GM19035 (cell line): ENCODE measurements at regions not wholly inside any gene's neighbourhood (a gene's known extent, or its start where the extent isn't known, plus 50 kb on each side); places are given as distances from the start of the nearest gene placed in this dataset.

Experiments
- ATAC-seq: cut with Tn5 transposase; IDR thresholded peaks from one replicate; pipeline ENCODE4 v1.9.1; 2021; ENCODE audit not compliant: unreplicated experiment

DNA sequence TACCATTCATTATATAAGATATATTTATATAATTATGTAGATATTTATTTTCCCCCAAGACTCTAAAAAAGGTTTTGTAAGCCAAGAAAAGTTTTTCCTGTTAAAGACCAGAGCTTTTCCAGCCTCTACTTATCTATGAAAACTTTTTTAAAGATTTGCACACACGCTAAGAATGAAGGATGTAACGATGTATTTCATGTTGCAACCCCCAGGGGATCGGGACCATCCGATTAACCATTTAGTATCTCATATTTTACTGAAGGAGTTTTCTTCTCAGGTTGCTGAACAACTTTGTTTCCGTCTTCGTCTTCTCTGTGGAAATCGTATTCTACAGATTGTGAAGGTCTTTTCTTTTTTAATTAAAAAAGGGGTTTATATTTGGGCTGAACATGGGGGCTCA, 70.0 kb upstream of the SASH1 start:
- no peak for ATAC-seq

DNA sequence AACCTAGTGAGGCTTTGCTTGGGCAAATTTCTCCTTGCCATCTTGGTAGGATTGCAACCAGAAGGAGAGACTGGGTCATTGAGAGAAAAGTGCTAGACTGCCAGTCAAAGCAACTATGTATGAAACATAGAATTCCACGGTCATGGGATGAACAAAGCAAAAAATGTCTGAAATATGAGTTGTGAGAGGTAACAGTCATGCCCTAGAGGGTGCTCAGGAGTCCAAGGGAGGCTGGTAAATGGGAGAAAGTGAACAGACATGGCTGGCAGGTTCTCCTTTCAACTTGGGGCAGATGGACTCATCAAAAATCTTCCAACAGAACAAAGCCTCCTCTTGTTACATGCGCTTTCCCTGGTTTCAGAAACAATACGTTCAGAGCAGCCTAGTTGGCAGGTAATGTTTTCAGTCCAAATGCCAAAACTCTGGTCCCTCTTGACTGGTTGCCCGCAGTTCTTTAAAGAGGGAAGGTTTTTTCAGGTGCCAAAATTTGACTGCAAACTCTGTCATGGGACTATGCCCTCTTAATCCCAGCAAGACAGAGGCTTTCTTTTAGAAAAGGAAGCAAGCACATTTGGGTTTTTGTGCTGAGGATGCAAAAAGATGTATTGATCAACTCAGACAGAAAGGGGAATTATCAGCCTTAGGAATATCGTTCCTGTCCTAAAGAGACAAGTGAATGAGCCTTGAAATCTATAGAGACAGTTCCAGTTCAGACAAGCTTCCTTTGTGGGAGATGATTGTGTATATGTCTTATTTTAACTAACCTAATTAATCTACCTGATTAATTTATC, 68.5 kb upstream of the SASH1 start:
- ATAC-seq, result no peak

DNA sequence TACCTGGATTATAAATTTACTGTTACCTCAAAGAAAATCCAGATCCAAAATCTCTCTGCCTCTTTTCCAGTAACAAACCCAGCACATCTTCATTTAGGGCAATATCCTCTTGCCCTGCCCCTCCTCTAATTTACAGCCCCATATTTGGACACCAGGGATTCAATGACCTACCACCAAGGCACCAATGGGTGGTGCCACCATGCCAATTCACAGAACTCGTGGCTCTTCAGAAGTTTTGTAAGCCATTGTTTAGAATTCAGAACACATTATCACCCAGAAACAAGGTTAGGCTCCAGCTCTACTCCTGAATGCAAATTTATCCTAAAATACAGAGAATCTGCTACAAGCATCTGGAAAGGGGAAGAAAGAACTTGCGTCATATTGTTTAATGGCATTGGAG, 67.8 kb upstream of the SASH1 start:
- ATAC-seq, result no peak

DNA sequence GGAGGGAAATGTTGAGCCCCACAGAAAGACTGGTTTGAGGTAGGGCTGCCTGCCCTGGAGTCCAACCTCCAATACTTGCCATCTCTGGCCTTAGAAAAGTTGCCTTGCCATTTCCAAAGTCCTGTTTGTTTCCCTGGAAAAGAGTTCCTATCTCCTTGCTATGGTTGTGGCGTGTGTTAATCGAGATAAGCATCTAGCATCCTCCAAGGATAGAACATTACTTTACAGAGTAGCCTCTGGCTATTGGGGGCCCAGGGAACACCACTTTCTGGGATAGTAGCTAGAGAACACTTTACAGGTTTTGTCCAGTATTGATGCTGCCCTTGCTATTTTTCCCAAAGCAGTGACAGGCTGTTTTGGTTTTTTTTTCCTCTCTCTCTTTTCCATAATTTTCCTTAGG, 57.4 kb upstream of the SASH1 start:
- ATAC-seq, result no peak

DNA sequence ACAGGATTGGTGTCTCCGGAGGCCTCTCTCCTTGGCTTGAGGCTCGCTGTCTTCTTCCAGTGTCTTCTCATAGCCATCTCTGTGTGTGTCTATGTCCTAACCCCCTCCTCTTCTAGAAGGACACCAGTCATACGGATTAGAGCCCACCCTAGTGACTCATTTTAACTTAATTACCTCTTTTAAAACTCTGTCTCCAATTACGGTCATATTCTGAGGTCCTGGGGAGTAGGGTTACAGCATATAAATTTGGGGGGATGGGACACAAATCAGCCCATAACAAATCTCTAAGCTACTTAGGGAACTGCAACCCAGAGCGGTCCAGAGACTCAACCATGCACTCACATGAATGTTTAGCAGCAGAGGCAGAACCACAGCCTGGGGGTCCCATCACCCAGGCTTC, 56.1 kb upstream of the SASH1 start:
- no peak for ATAC-seq

DNA sequence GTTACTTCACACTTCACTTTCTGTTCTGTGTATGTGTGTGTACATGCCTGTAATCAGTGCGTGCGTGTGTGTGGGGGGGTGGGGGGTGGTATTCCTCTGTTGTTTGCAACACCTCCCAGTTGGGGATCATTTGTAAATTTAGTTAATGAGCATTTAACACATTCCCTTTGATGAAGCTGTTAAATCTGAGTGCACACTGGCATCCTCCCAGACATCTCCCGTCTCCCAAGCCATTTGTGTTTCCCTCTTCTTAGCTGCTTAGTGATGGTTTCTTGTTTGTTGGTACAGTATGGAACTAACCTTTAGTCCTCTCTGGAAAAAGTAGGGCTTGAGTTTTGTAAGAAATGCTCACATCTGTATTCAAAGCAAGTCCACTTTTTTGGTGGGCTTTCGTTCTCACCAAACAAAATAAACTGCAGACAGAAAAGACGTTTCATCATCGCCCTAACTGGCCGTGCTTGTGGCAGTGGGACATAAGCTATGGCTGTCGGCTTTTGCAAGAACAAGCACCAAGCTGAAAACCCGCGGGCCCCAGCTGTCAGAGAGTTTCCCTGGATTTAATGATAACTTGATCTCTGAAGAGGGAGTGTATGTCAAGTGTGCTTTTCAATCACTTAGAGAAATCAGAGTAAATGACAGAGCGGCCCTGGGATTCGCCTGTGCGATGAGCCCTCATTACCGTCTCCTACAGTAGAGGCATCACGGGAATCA, 54.9 kb upstream of the SASH1 start:
- ATAC-seq, result no peak

DNA sequence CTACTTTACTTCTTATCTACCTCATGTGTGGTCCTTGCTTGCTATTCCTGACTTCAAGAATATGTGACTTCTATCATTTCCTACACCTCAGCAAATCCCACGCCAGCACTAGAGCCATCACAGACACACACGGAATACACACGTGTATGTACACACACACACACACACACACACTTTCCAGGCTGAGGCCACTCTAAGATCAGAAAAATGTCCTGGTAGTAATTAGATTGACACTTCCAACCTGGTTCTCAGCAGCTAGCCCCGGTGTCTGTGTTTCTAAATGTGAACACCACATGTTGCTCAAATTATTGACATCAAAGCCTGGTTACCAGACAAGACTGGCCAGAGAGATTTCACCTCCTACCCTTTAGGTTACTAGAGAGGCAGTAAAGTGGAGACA, 54.1 kb upstream of the SASH1 start:
- no peak for ATAC-seq

DNA sequence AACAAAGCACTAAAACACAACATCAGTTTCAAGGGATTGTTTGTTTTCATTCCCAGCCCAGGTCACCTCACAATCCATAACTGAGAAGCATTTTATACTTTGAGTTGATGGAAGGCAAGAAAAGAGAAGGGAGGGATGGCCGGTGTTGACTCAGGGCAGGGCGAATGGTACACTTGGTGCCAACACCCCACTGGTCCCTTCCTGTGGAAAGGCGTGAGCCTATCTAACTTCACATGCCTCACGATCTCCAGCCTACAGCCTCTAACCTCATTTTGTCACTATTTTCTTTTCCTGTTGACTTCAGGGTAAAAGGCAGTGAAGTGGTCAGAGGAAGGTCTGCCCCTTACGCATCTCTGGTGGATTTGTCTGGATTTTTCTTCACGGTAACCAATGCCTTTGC, 53.5 kb upstream of the SASH1 start:
- ATAC-seq, result no peak

DNA sequence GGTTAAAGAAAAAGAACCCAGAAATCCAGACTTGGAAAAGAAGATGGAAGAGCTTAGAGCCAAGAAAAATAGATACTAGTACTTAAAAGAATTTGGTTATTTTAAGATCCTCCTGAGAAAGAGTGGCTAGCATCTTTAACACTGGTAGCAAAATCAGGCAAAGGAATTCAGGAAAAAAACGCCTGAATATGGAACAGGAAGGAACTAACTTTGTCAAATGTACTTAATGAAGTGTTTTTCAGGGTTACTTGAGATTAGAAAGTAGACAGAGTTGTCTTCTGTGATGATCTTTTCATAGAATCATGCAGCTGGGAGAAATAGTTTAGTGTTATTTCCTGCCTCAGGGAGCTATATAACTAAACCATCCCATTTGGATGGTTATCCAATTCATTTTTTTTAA, 50.8 kb upstream of the SASH1 start:
- ATAC-seq, result no peak
